H9 (cell line): ENCODE measurements at regions not wholly inside any gene's neighbourhood (a gene's known extent, or its start where the extent isn't known, plus 50 kb on each side); places are given as distances from the start of the nearest gene placed in this dataset.

ENCODE experiments used
- DNase-seq: peaks from one replicate; pipeline ENCODE4 v3.0.0-alpha.2; 2017
- H2AFZ ChIP-seq: one replicate; pipeline ENCODE4 v1.6.1; 2013; ENCODE audit warnings: mild to moderate bottlenecking, low read length, control low read depth, moderate library complexity
- H2AK5ac ChIP-seq: 2 replicates; pipeline ENCODE4 v1.6.1; 2013; ENCODE audit warnings: low read length, control low read depth, mixed read lengths; ENCODE audit not compliant: insufficient read length
- H2BK120ac ChIP-seq: one replicate; pipeline ENCODE4 v1.6.1; 2013; ENCODE audit warnings: low read depth, mild to moderate bottlenecking, low read length, control low read depth, inconsistent platforms; ENCODE audit not compliant: poor library complexity, severe bottlenecking
- H2BK12ac ChIP-seq: 2 replicates; pipeline ENCODE4 v1.6.1; 2013; ENCODE audit warnings: low read length, control low read depth, mixed read lengths, low read depth; ENCODE audit not compliant: insufficient read length
- H2BK15ac ChIP-seq: 2 replicates; pipeline ENCODE4 v1.6.1; 2013; ENCODE audit warnings: low read depth, low read length, control low read depth
- H2BK20ac ChIP-seq: one replicate; pipeline ENCODE4 v1.6.1; 2013; ENCODE audit warnings: low read depth, mild to moderate bottlenecking, low read length, control low read depth, inconsistent platforms; ENCODE audit not compliant: poor library complexity, severe bottlenecking
- H2BK5ac ChIP-seq: 2 replicates; pipeline ENCODE4 v1.6.1; 2013; ENCODE audit warnings: low read length, control low read depth, mixed read lengths; ENCODE audit not compliant: insufficient read length
- H3K14ac ChIP-seq: 2 replicates; pipeline ENCODE4 v1.6.1; 2013; ENCODE audit warnings: low read length, control low read depth; ENCODE audit not compliant: insufficient read depth
- H3K18ac ChIP-seq: 2 replicates; pipeline ENCODE4 v1.6.1; 2013; ENCODE audit warnings: low read depth, mild to moderate bottlenecking, mixed read lengths, low read length, control low read depth; ENCODE audit not compliant: insufficient read length
- H3K23ac ChIP-seq: 2 replicates; pipeline ENCODE4 v1.6.1; 2013; ENCODE audit warnings: low read length, control low read depth, mixed read lengths, low read depth; ENCODE audit not compliant: insufficient read length
- H3K23me2 ChIP-seq: 2 replicates; pipeline ENCODE4 v1.6.1; 2013; ENCODE audit warnings: low read depth, mild to moderate bottlenecking, mixed read lengths, low read length, control low read depth; ENCODE audit not compliant: insufficient read length, poor library complexity, severe bottlenecking
- H3K27ac ChIP-seq: 2 replicates; pipeline ENCODE4 v1.5.1; 2013; ENCODE audit warnings: low read length, control low read depth, mixed read lengths, low read depth; ENCODE audit not compliant: insufficient read length
- H3K27me3 ChIP-seq: 2 replicates; pipeline ENCODE4 v1.6.1; 2013; ENCODE audit warnings: low read length, control low read depth, inconsistent platforms; ENCODE audit not compliant: insufficient read depth
- H3K4ac ChIP-seq: 2 replicates; pipeline ENCODE4 v1.6.1; 2013; ENCODE audit warnings: low read depth, mild to moderate bottlenecking, control low read depth, inconsistent platforms, low read length, moderate library complexity
- H3K4me1 ChIP-seq: 2 replicates; pipeline ENCODE4 v1.6.1; 2013; ENCODE audit warnings: low read length, control low read depth, inconsistent platforms; ENCODE audit not compliant: insufficient read depth
- H3K4me2 ChIP-seq: 2 replicates; pipeline ENCODE4 v1.6.1; 2013; ENCODE audit warnings: low read length, control low read depth, mixed read lengths; ENCODE audit not compliant: insufficient read length, insufficient read depth
- H3K56ac ChIP-seq: 2 replicates; pipeline ENCODE4 v1.6.1; 2013; ENCODE audit warnings: low read depth, mild to moderate bottlenecking, mixed read lengths, low read length, control low read depth; ENCODE audit not compliant: insufficient read length
- H3K79me1 ChIP-seq: 2 replicates; pipeline ENCODE4 v1.6.1; 2013; ENCODE audit warnings: low read depth, mild to moderate bottlenecking, moderate library complexity, low read length, control low read depth, inconsistent platforms; ENCODE audit not compliant: insufficient read depth, poor library complexity, severe bottlenecking
- H3K79me2 ChIP-seq: 2 replicates; pipeline ENCODE4 v1.6.1; 2013; ENCODE audit warnings: low read length, control low read depth, inconsistent platforms; ENCODE audit not compliant: insufficient read depth
- H3K9ac ChIP-seq: 2 replicates; pipeline ENCODE4 v1.6.1; 2013; ENCODE audit warnings: low read length, control low read depth, mixed read lengths; ENCODE audit not compliant: insufficient read length; ENCODE audit errors: extremely low read depth
- H3K9me3 ChIP-seq: one replicate; pipeline ENCODE4 v1.6.1; 2013; ENCODE audit warnings: low read depth, low read length, inconsistent platforms; ENCODE audit not compliant: control insufficient read depth
- H3T11ph ChIP-seq: one replicate; pipeline ENCODE4 v1.6.1; 2013; ENCODE audit warnings: mild to moderate bottlenecking, low read length, control low read depth, inconsistent platforms
- H4K20me1 ChIP-seq: one replicate; pipeline ENCODE4 v1.6.1; 2013; ENCODE audit not compliant: control insufficient read depth, insufficient read length, insufficient read depth
- H4K5ac ChIP-seq: 2 replicates; pipeline ENCODE4 v1.6.1; 2013; ENCODE audit warnings: low read depth, mild to moderate bottlenecking, mixed read lengths, low read length, control low read depth; ENCODE audit not compliant: insufficient read length
- H4K8ac ChIP-seq: replicated peaks from 2 replicates; pipeline ENCODE4 v1.6.1; 2013; ENCODE audit warnings: low read length, control low read depth, mixed read lengths, low read depth; ENCODE audit not compliant: insufficient read length
- H4K91ac ChIP-seq: 2 replicates; pipeline ENCODE4 v1.6.1; 2013; ENCODE audit warnings: low read depth, mild to moderate bottlenecking, moderate library complexity, mixed read lengths, low read length, control low read depth; ENCODE audit not compliant: insufficient read length
- H3K27ac Mint-ChIP-seq, 3 experiments: 2 replicates in 2 of 3; 3 replicates in 1 of 3; pipeline ENCODE4 v1.8.0; 2020 to 2021; ENCODE audit warnings: mixed read lengths in 3 of 3, mild to moderate bottlenecking in 1 of 3, moderate library complexity in 1 of 3
- H3K27me3 Mint-ChIP-seq: 2 replicates; pipeline ENCODE4 v1.8.0; 2021; ENCODE audit warnings: low read depth, mild to moderate bottlenecking, moderate library complexity, mixed read lengths
- H3K36me3 Mint-ChIP-seq, 3 experiments: 2 replicates in 2 of 3; 3 replicates in 1 of 3; pipeline ENCODE4 v1.8.0; 2020 to 2021; ENCODE audit warnings: low read depth in 3 of 3, mixed read lengths in 3 of 3; ENCODE audit not compliant: insufficient read depth in 1 of 3
- H3K4me1 Mint-ChIP-seq, 2 experiments: 2 replicates each; pipeline ENCODE4 v1.8.0; 2020; ENCODE audit warnings: mixed read lengths in 2 of 2
- H3K4me3 Mint-ChIP-seq, 2 experiments: 2 replicates in 1 of 2; 3 replicates in 1 of 2; pipeline ENCODE4 v1.8.0; 2020 to 2021; ENCODE audit warnings: mild to moderate bottlenecking in 2 of 2, mixed read lengths in 2 of 2, moderate library complexity in 1 of 2
- H3K9me3 Mint-ChIP-seq, 2 experiments: 2 replicates in 1 of 2; 3 replicates in 1 of 2; pipeline ENCODE4 v1.8.0; 2020; ENCODE audit warnings: mild to moderate bottlenecking in 2 of 2, mixed read lengths in 2 of 2, moderate library complexity in 1 of 2
- WGBS: extraction: QIAGEN DNeasy Blood & Tissue Kit; methylation state at CpG from one replicate; pipeline ENCODE4 v1.1.7; 2013; ENCODE audit warnings: missing lambda C conversion rate, low lambda C conversion rate, mixed read lengths; ENCODE audit not compliant: insufficient read length; ENCODE audit errors: extremely low coverage; 5-methylcytosine and 5-hydroxymethylcytosine counted together
- TF ChIP-seq, protein P1 (sequence below): fragments of 200-600 bp; sonication (generic); conservative IDR thresholded peaks from 3 replicates; pipeline ENCODE4 v1.8.0; 2021; ENCODE audit warnings: antibody characterized with exemption, mild to moderate bottlenecking

DNA sequence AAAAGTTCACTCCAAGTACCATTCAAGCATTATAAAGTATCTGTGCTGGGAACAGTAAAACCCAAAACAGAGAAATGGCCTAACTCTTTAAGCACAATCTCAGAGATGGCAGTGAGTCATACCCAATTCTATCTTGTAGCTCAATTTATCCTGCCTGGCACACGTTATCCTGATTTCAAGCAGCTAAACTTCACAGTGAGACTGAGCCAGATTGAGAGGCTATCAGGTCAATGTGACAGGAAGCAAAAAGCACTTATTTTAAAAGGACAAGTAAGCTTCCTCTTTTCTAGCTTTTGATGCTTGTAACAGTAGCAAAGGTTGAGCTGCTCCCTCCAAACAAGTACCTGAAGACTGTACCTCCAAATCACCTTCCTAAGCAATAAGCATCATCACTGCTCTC lies 324.9 kb downstream of the NAF1 start:
- no peak overlapping the region for H3K27ac Mint-ChIP-seq
- no peaks in the 10 kb centered on the region for H3K9me3 Mint-ChIP-seq
- H3K27me3 Mint-ChIP-seq: no peaks in the 10 kb centered on the region
- no peak overlapping the region for H2BK12ac ChIP-seq
- H2AK5ac ChIP-seq: no peak overlapping the region
- H3K4ac ChIP-seq: no peak overlapping the region
- no peaks in the 10 kb centered on the region for H3K4me1 ChIP-seq
- H2BK15ac ChIP-seq: no peak overlapping the region
- H3K79me2 ChIP-seq: no peaks in the 10 kb centered on the region
- no peak overlapping the region for H4K5ac ChIP-seq
- no peak overlapping the region for H4K91ac ChIP-seq
- H3K14ac ChIP-seq: no peak overlapping the region
- H4K8ac ChIP-seq: no peak overlapping the region
- H3K56ac ChIP-seq: no peak overlapping the region
- no CpG with 5 or more reads among the region's 1 CpG for WGBS
- no peaks in the 10 kb centered on the region for H3K27me3 ChIP-seq
- peaks cover 0 to under 1% (median 0%) of the 10 kb centered on the region in 3 experiments; a peak in 1 of 7 replicates for H3K36me3 Mint-ChIP-seq
- H4K20me1 ChIP-seq: no peaks in the 10 kb centered on the region
- no peak for DNase-seq
- no peaks in the 10 kb centered on the region for H3K23me2 ChIP-seq
- no peak overlapping the region for H3K4me3 Mint-ChIP-seq
- H2BK20ac ChIP-seq: no peak overlapping the region
- H3K4me2 ChIP-seq: no peak overlapping the region
- TF ChIP-seq, protein P1, sequence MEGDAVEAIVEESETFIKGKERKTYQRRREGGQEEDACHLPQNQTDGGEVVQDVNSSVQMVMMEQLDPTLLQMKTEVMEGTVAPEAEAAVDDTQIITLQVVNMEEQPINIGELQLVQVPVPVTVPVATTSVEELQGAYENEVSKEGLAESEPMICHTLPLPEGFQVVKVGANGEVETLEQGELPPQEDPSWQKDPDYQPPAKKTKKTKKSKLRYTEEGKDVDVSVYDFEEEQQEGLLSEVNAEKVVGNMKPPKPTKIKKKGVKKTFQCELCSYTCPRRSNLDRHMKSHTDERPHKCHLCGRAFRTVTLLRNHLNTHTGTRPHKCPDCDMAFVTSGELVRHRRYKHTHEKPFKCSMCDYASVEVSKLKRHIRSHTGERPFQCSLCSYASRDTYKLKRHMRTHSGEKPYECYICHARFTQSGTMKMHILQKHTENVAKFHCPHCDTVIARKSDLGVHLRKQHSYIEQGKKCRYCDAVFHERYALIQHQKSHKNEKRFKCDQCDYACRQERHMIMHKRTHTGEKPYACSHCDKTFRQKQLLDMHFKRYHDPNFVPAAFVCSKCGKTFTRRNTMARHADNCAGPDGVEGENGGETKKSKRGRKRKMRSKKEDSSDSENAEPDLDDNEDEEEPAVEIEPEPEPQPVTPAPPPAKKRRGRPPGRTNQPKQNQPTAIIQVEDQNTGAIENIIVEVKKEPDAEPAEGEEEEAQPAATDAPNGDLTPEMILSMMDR: no peak
- no peaks in the 10 kb centered on the region for H3K4me1 Mint-ChIP-seq
- H3K27ac ChIP-seq: no peak overlapping the region
- no peak overlapping the region for H2AFZ ChIP-seq
- H3T11ph ChIP-seq: no peak overlapping the region
- no peak overlapping the region for H2BK120ac ChIP-seq
- no peak overlapping the region for H3K23ac ChIP-seq
- no peak overlapping the region for H3K9ac ChIP-seq
- no peak overlapping the region for H3K18ac ChIP-seq
- no peaks in the 10 kb centered on the region for H3K79me1 ChIP-seq
- H2BK5ac ChIP-seq: no peak overlapping the region
- H3K9me3 ChIP-seq: no peaks in the 10 kb centered on the region
